ENCODE measurements at regions not wholly inside any gene's neighbourhood (a gene's known extent, or its start where the extent isn't known, plus 50 kb on each side); places are given as distances from the start of the nearest gene placed in this dataset.

- no peak for DNase-seq (ENCODE audit: low read depth, low spot score)
These were observed 52.1 kb upstream of the PPFIA2 start for GRCh38 chr12:81811061-81811777.

GRCh38 chr12:81809829-81810595, 50.9 kb upstream of the PPFIA2 start:
- no peak for DNase-seq (ENCODE audit: low read depth, low spot score)

- DNase-seq (ENCODE audit: low read depth, low spot score), result no peak
These were observed 50.1 kb upstream of the PPFIA2 start for GRCh38 chr12:81809113-81809777.

Data from pulmonary artery endothelial cell (primary cell).